C4-2B (cell line): ENCODE measurements at regions not wholly inside any gene's neighbourhood (a gene's known extent, or its start where the extent isn't known, plus 50 kb on each side); places are given as distances from the start of the nearest gene placed in this dataset.
"Not testable (repeated sequence)": the region's sequence is repeated elsewhere in the genome, so short reads cannot be mapped to it uniquely, and the experiment has no call there.

Experiments used
- H3K27ac ChIP-seq: fragments of 450-650 bp; 2 replicates; pipeline ENCODE4 v1.5.1; 2017
- CTCF ChIP-seq: fragments of 450-650 bp; conservative IDR thresholded peaks from 2 replicates; pipeline ENCODE4 v1.5.1; 2017; ENCODE audit warnings: mild to moderate bottlenecking
- ZFX ChIP-seq: fragments of 450-650 bp; IDR thresholded peaks from 2 replicates; pipeline ENCODE4 v1.6.1; 2017

GRCh38 chr16:51261919-51262318 is 110.8 kb upstream of the SALL1 start:
- TF ChIP-seq ZFX (no peak), CTCF (no peak)
- H3K27ac ChIP-seq, result no peak overlapping the region

GRCh38 chr16:51255349-51255972 is 104.4 kb upstream of the SALL1 start:
- no peak overlapping the region for H3K27ac ChIP-seq
- no peak for TF ChIP-seq ZFX
- TF ChIP-seq CTCF, result no peak

GRCh38 chr16:51254390-51254789 is 103.3 kb upstream of the SALL1 start:
- H3K27ac ChIP-seq, result not testable (repeated sequence)

GRCh38 chr16:51248217-51248616 is 97.1 kb upstream of the SALL1 start:
- H3K27ac ChIP-seq, result no peak overlapping the region
- TF ChIP-seq CTCF (no peak), ZFX (no peak)

GRCh38 chr16:51245658-51245995 is 94.6 kb upstream of the SALL1 start:
- TF ChIP-seq ZFX, result no peak
- no peak for TF ChIP-seq CTCF
- no peak overlapping the region for H3K27ac ChIP-seq

GRCh38 chr16:51244887-51245657 is 94.0 kb upstream of the SALL1 start:
- TF ChIP-seq CTCF (no peak), ZFX (no peak)
- H3K27ac ChIP-seq, result no peak overlapping the region

GRCh38 chr16:51243936-51244436 is 92.9 kb upstream of the SALL1 start:
- H3K27ac ChIP-seq, result no peak overlapping the region
- TF ChIP-seq CTCF (no peak), ZFX (no peak)
